NT2/D1 (cell line): ENCODE measurements at regions not wholly inside any gene's neighbourhood (a gene's known extent, or its start where the extent isn't known, plus 50 kb on each side); places are given as distances from the start of the nearest gene placed in this dataset.

Experiments used
- SUZ12 ChIP-seq: IDR thresholded peaks from 2 replicates; pipeline ENCODE4 v1.6.1; 2011; ENCODE audit not compliant: insufficient read length, insufficient read depth; ENCODE audit errors: extremely low read depth
- YY1 ChIP-seq: IDR thresholded peaks from 2 replicates; pipeline ENCODE4 v1.6.1; 2011; ENCODE audit not compliant: insufficient read length, insufficient read depth
- ZNF274 ChIP-seq: IDR thresholded peaks from 2 replicates; pipeline ENCODE4 v1.6.1; 2011; ENCODE audit warnings: mild to moderate bottlenecking, low read depth, low read length

- no peak for TF ChIP-seq YY1
- no peak for TF ChIP-seq SUZ12
- TF ChIP-seq ZNF274, result no peak
Measured at GRCh38 chr13:78398743-78399410, 204.5 kb downstream of the POU4F1 start.
